Stromal cell of bone marrow (primary cell): ENCODE measurements at regions not wholly inside any gene's neighbourhood (a gene's known extent, or its start where the extent isn't known, plus 50 kb on each side); places are given as distances from the start of the nearest gene placed in this dataset.
"Not testable (repeated sequence)": the region's sequence is repeated elsewhere in the genome, so short reads cannot be mapped to it uniquely, and the experiment has no call there.

Experiments used
- DNase-seq: peaks from one replicate; pipeline ENCODE4 v3.0.0-alpha.2; 2012; ENCODE audit warnings: low read depth

DNA sequence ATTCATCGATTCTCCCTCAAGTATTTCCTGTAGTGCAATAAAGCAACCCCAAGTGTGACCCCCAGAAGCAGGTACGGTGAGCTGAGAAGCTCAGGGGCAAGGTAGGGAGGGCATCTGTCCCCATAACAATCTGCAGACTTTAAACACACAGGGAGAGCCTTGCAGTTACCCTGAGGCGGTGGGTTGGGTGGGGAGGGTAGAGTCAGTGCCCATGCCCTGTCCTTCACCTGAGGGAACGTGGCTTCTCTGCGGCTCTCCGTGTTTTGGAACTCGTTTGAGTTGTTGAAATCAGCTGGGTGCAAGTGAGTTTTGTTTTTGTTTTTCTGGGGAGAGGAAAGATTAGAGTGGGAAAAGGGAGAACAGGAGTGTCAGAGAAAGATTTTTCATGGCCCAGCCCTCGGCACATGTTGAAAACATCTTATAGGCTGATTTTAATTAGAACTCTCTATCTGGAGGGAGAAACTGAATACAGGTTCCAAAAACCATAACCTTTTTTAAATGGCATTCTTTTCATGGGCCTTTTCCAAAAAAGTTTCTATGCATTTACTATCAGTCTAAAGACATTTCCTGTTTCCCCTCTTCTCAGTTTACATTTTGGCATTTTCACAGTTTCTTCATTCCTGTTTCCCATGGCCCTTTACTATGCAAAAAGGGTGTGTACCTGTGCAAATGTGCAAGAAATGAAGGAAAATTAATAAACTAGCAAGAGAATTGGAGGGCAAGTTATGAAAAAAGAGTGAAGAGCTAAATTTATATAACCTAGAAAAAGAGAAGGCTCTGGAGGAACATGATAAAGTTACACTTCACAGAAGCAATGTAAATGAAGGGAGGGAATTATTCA lies 266.5 kb upstream of the VLDLR start:
- DNase-seq: no peak

GRCh38 chr9:2355697-2355983 lies 265.9 kb upstream of the VLDLR start:
- no peak for DNase-seq

DNA sequence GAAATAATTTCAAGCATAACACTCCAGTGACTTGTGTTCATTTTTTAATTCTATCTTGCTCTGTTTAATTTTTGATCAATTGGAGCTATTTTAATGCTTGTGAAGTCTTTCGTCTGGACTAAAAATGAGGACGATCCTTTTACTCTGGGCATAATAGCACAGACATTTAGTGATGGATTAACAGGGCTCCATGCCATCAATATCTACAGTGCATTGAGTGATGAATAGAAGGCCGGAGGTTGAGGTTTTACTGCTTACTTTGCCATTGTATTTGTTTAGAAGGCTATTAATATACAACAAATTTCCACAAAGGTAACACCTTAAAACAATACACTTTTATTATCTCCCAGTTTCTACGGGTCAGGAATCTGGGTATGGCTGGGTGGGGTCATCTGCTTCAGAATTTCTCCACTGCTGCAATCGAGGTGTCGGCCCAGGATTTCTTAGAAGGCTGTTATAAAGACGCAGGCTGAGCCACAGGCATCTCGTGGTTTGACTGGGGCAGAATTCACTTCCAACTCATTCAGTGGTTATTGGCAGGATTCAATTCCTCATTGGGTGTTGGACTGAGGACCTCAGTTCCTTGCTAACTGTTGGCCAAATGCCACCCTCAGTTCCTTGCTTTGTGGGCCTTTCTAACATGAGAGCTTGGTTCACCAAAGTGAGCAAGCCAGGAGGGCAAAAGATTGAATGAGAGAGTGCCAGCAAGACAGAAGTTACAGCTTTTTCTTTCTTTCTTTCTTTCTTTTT lies 265.4 kb upstream of the VLDLR start:
- DNase-seq: no peak

GRCh38 chr9:2359891-2360471 lies 261.6 kb upstream of the VLDLR start:
- DNase-seq: no peak

DNA sequence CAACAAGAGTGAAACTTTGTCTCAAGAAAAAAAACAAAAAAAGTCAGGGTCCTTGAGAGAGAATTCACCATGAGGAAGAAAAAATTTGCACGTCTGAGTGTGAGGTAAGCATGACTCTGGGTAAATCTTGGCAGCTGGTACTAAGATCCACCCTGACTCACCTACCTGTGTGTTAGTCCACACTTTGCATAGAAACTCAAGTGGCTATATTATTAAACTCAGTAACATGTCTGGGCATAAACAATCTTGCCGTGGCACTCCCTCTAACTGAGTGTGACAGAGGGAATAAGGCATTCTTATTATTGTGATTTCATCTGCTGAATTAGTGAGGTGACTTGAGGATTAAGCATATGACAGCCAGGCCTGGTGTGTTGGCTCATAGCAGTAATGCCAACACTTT lies 259.4 kb upstream of the VLDLR start:
- DNase-seq: no peak

GRCh38 chr9:2363138-2363745 lies 258.3 kb upstream of the VLDLR start:
- no peak for DNase-seq

DNA sequence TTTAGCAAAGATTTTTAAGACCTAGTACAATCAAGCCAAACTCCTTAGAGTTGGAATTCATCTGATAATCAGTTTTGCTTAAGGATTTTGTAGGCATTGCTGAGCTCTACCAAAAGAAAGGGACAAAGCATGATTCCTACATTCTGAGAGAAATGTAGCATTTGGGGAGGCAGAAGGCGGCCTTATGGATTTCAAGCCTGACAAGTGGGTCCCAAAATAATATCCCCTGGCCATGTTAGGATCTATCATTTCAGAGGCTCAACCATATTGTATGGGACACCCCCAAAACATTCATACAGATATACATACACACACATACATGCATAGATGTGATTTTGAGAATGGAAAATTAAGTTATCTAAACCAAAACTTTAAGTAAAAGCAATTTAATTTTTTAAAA lies 257.8 kb upstream of the VLDLR start:
- no peak for DNase-seq

DNA sequence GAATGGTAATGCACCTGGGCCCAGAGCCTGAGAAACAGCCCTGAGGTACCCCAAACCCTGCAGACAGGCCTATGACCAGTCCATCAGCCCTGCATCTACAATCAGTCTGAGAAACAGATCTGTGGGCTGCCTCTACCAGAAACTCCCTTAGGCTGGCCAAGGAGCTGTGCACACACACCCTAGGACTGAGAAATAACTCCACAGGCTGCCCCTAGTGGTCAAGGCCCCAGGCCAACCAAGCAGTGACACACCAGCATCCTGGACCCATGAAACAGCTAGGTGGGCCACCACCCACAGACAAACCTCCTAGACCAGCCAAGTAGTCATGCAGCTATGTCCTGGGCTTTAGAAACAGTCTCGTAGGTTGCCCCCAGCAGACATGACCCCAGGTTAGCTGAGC lies 253.6 kb upstream of the VLDLR start:
- DNase-seq: no peak

GRCh38 chr9:2373648-2374047 lies 247.9 kb upstream of the VLDLR start:
- no peak for DNase-seq

GRCh38 chr9:2375114-2375513 lies 246.5 kb upstream of the VLDLR start:
- DNase-seq: no peak

GRCh38 chr9:2377117-2377516 lies 244.5 kb upstream of the VLDLR start:
- no peak for DNase-seq

- no peak for DNase-seq
These were observed 243.8 kb upstream of the VLDLR start for GRCh38 chr9:2377834-2378233.

DNA sequence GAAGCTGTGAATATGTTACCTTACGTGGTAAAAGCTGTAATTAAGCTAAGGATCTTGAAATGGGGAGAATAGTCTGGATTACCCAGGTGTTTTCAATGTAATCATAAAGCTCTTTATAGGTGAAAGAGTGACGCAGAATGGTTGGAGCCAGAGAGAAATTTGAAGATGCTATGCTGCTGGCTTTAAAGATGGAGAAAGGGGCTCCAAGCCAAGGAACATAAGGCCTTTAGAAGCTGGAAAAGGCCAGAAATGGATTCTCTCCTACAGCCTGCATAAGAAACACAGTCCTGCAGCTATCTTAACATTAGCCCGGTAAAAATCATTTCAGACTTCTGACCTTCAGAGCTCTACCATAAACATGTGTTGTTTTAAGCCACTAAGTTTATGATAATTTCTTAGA lies 243.3 kb upstream of the VLDLR start:
- DNase-seq: no peak

GRCh38 chr9:2378816-2379215 lies 242.8 kb upstream of the VLDLR start:
- DNase-seq: no peak

GRCh38 chr9:2384741-2385140 lies 236.8 kb upstream of the VLDLR start:
- no peak for DNase-seq

- no peak for DNase-seq
These were observed 235.8 kb upstream of the VLDLR start for GRCh38 chr9:2385746-2386145.

GRCh38 chr9:2386566-2386965 lies 235.0 kb upstream of the VLDLR start:
- DNase-seq: no peak

DNA sequence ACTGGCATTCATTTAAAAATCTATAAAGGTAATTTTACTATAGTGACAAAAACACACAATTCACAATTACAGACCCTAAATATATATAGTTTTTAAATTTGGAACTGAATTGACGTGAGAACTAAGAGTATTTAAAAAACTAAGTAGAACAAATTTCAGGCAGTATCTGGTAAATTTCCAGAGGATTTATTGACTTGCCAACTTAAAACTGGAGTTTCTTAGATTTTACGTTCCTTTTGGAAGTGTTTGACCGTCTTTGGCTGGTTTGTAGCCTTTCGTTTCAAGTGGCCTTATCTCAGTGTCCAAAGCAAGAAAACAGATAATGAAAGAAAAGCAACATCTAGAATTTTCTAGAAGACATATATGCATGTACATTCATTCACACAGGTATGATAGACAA lies 234.4 kb upstream of the VLDLR start:
- no peak for DNase-seq

GRCh38 chr9:2389404-2389803 lies 232.2 kb upstream of the VLDLR start:
- no peak for DNase-seq

DNA sequence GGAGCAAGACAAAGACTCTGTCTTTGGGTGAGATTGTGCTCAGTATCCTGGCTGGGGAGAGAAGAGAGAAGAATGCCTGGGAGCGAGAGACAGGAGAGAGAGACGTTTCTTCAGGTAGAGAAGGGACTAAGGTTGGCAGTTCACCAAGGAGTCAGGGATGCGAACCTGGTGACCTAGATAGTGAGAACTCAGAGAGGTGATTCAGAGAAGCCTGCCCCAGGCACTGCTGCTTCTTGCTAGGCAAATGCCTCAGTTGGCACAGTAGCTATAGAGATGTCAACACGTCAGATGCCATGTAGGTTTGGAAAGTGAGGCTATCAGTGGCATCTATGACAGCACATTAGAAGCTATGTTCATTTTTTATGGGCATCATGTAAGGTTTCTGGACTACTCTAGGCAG lies 231.6 kb upstream of the VLDLR start:
- no peak for DNase-seq

DNA sequence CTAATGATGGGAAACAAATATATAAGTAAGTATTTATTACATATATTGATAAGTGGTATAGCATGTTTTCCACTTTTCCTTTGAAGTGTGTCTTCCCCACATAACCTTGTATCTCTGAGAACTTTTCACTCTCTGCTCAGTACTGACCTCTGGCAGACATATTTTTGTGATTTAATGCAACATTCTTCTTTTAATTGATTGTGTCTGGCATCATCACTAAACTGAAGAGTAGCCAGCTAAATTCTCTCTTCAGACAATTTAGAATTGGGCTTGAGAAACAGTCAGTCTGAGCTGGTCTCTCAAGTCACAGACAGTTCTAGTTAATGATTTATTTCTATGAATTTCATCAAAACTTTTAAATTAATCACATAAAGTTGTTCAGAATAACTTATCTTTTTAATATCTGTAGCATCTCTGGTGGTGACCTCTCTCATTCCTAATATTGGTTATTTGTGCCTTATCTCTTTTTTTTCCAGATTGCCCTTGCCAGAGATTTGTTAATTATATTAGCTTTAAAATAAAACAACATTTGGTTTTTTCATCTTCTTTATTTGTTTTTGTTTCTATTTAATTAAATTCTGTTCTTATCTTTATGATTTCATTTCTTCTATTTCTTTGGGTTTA lies 230.0 kb upstream of the VLDLR start:
- not testable (repeated sequence) for DNase-seq

GRCh38 chr9:2394087-2394741 lies 227.4 kb upstream of the VLDLR start:
- DNase-seq: not testable (repeated sequence)
